Panc1 (cell line): ENCODE measurements at regions not wholly inside any gene's neighbourhood (a gene's known extent, or its start where the extent isn't known, plus 50 kb on each side); places are given as distances from the start of the nearest gene placed in this dataset.

Source experiments
- TF ChIP-seq, protein P1 (sequence below): fragments of 450-650 bp; IDR thresholded peaks from 2 replicates; pipeline ENCODE4 v1.5.1; 2017; ENCODE audit warnings: mild to moderate bottlenecking
- TF ChIP-seq, protein P2 (sequence below), 2 experiments: IDR thresholded peaks; 2 replicates each; pipeline ENCODE4 v1.6.1; 2011 to 2012; ENCODE audit warnings: low read depth in 2 of 2, control low read depth in 1 of 2, low read length in 1 of 2, mild to moderate bottlenecking in 1 of 2, moderate library complexity in 1 of 2; ENCODE audit not compliant: insufficient read depth in 1 of 2

DNA sequence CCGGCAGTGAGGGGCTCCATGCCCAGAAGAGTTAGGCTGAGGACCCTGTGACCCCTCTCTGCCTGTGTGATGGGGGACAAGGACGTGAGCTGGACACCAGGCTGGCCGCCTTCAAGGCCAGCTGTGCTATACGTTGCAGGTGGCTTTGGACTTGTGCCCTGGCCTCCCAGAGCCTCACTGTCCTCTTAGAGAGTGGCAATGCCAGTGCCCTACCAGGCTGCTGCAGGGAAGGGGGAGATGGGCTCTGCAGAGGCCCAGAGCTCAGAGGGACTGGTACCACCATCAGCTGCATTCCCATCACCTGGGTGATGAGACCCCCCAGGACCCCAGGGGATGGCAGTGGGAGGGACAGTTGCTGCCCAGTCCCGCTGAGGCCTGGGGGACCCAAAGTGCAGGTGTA, 90.4 kb upstream of the SHISAL1 start:
- TF ChIP-seq, protein P1, sequence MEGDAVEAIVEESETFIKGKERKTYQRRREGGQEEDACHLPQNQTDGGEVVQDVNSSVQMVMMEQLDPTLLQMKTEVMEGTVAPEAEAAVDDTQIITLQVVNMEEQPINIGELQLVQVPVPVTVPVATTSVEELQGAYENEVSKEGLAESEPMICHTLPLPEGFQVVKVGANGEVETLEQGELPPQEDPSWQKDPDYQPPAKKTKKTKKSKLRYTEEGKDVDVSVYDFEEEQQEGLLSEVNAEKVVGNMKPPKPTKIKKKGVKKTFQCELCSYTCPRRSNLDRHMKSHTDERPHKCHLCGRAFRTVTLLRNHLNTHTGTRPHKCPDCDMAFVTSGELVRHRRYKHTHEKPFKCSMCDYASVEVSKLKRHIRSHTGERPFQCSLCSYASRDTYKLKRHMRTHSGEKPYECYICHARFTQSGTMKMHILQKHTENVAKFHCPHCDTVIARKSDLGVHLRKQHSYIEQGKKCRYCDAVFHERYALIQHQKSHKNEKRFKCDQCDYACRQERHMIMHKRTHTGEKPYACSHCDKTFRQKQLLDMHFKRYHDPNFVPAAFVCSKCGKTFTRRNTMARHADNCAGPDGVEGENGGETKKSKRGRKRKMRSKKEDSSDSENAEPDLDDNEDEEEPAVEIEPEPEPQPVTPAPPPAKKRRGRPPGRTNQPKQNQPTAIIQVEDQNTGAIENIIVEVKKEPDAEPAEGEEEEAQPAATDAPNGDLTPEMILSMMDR: no peak
- TF ChIP-seq, protein P2, sequence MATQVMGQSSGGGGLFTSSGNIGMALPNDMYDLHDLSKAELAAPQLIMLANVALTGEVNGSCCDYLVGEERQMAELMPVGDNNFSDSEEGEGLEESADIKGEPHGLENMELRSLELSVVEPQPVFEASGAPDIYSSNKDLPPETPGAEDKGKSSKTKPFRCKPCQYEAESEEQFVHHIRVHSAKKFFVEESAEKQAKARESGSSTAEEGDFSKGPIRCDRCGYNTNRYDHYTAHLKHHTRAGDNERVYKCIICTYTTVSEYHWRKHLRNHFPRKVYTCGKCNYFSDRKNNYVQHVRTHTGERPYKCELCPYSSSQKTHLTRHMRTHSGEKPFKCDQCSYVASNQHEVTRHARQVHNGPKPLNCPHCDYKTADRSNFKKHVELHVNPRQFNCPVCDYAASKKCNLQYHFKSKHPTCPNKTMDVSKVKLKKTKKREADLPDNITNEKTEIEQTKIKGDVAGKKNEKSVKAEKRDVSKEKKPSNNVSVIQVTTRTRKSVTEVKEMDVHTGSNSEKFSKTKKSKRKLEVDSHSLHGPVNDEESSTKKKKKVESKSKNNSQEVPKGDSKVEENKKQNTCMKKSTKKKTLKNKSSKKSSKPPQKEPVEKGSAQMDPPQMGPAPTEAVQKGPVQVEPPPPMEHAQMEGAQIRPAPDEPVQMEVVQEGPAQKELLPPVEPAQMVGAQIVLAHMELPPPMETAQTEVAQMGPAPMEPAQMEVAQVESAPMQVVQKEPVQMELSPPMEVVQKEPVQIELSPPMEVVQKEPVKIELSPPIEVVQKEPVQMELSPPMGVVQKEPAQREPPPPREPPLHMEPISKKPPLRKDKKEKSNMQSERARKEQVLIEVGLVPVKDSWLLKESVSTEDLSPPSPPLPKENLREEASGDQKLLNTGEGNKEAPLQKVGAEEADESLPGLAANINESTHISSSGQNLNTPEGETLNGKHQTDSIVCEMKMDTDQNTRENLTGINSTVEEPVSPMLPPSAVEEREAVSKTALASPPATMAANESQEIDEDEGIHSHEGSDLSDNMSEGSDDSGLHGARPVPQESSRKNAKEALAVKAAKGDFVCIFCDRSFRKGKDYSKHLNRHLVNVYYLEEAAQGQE (IDR thresholded peaks at IDR 0.05; ENCODE audit: insufficient read depth in 1 of 2, low read depth in 2 of 2, low read length in 1 of 2): no peak
